CD4-positive, alpha-beta T cell treated with Interleukin-15 for 1 hour (primary cell): ENCODE measurements at regions not wholly inside any gene's neighbourhood (a gene's known extent, or its start where the extent isn't known, plus 50 kb on each side); places are given as distances from the start of the nearest gene placed in this dataset.

Experiments used
- DNase-seq: peaks from one replicate; pipeline ENCODE4 v3.0.0-alpha.2; 2020

- DNase-seq = no peak
Measured at GRCh38 chr6:137434640-137435039, 59.6 kb downstream of the OLIG3 start.

- DNase-seq = no peak
Measured at GRCh38 chr6:137432054-137432611, 62.1 kb downstream of the OLIG3 start.

- DNase-seq = peak; percentile 24
Measured at GRCh38 chr6:137430954-137431353, 63.2 kb downstream of the OLIG3 start.

GRCh38 chr6:137427656-137428290 is 66.4 kb downstream of the OLIG3 start:
- no peak for DNase-seq

GRCh38 chr6:137426007-137426689 is 68.0 kb downstream of the OLIG3 start:
- no peak for DNase-seq

- DNase-seq = no peak
Measured at GRCh38 chr6:137424251-137424650, 69.9 kb downstream of the OLIG3 start.

GRCh38 chr6:137423451-137424168 is 70.6 kb downstream of the OLIG3 start:
- no peak for DNase-seq

GRCh38 chr6:137417396-137417795 is 76.8 kb downstream of the OLIG3 start:
- no peak for DNase-seq

GRCh38 chr6:137416376-137417109 is 77.7 kb downstream of the OLIG3 start:
- DNase-seq = no peak

- DNase-seq = no peak
Measured at GRCh38 chr6:137415834-137416190, 78.4 kb downstream of the OLIG3 start.

GRCh38 chr6:137415127-137415833 is 78.9 kb downstream of the OLIG3 start:
- DNase-seq = peak; percentile 71

GRCh38 chr6:137414599-137414998 is 79.6 kb downstream of the OLIG3 start:
- DNase-seq = no peak

GRCh38 chr6:137413482-137413881 is 80.7 kb downstream of the OLIG3 start:
- DNase-seq = no peak

GRCh38 chr6:137412562-137412961 is 81.6 kb downstream of the OLIG3 start:
- DNase-seq = no peak

- no peak for DNase-seq
Measured at GRCh38 chr6:137409266-137409777, 84.9 kb downstream of the OLIG3 start.

GRCh38 chr6:137407816-137408215 is 86.4 kb downstream of the OLIG3 start:
- DNase-seq = no peak

- DNase-seq = no peak
Measured at GRCh38 chr6:137405806-137406205, 88.4 kb downstream of the OLIG3 start.

- DNase-seq = no peak
Measured at GRCh38 chr6:137403855-137404254, 90.3 kb downstream of the OLIG3 start.

GRCh38 chr6:137403443-137403842 is 90.8 kb downstream of the OLIG3 start:
- no peak for DNase-seq

GRCh38 chr6:137402143-137402680 is 92.0 kb downstream of the OLIG3 start:
- no peak for DNase-seq

GRCh38 chr6:137401088-137401487 is 93.1 kb downstream of the OLIG3 start:
- DNase-seq = no peak

GRCh38 chr6:137399881-137400443 is 94.2 kb downstream of the OLIG3 start:
- no peak for DNase-seq
